HEK293T (cell line): ENCODE measurements at regions not wholly inside any gene's neighbourhood (a gene's known extent, or its start where the extent isn't known, plus 50 kb on each side); places are given as distances from the start of the nearest gene placed in this dataset.

Experiments used
- ARNT ChIP-seq: fragments of 450-650 bp; IDR thresholded peaks from 2 replicates; pipeline ENCODE4 v1.6.1; 2017; ENCODE audit warnings: mild to moderate bottlenecking
- BHLHE40 ChIP-seq: fragments of 450-650 bp; IDR thresholded peaks from 2 replicates; pipeline ENCODE4 v1.6.1; 2016; ENCODE audit warnings: mild to moderate bottlenecking, moderate library complexity, borderline replicate concordance
- ELF4 ChIP-seq: fragments of 450-650 bp; IDR thresholded peaks from 2 replicates; pipeline ENCODE4 v1.6.1; 2017; ENCODE audit warnings: antibody characterized with exemption
- FOXA1 ChIP-seq: fragments of 450-650 bp; IDR thresholded peaks from 2 replicates; pipeline ENCODE4 v1.6.1; 2016; ENCODE audit warnings: mild to moderate bottlenecking
- FOXK2 ChIP-seq: fragments of 450-650 bp; IDR thresholded peaks from 2 replicates; pipeline ENCODE4 v1.6.1; 2016; ENCODE audit warnings: mild to moderate bottlenecking
- L3MBTL2 ChIP-seq: fragments of 450-650 bp; conservative IDR thresholded peaks from 2 replicates; pipeline ENCODE4 v1.6.1; 2016; ENCODE audit warnings: mild to moderate bottlenecking
- LEF1 ChIP-seq: fragments of 450-650 bp; IDR thresholded peaks from 2 replicates; pipeline ENCODE4 v1.6.1; 2017; ENCODE audit warnings: mild to moderate bottlenecking, borderline replicate concordance
- NFRKB ChIP-seq: fragments of 450-650 bp; IDR thresholded peaks from 2 replicates; pipeline ENCODE4 v1.6.1; 2016; ENCODE audit warnings: mild to moderate bottlenecking, moderate library complexity
- SP1 ChIP-seq: fragments of 450-650 bp; IDR thresholded peaks from 2 replicates; pipeline ENCODE4 v1.6.1; 2017
- TARDBP ChIP-seq: fragments of 450-650 bp; IDR thresholded peaks from 2 replicates; pipeline ENCODE4 v1.6.1; 2016
- TF ChIP-seq, protein P1 (sequence below): fragments of 450-650 bp; IDR thresholded peaks from 2 replicates; pipeline ENCODE4 v1.6.1; 2016

DNA sequence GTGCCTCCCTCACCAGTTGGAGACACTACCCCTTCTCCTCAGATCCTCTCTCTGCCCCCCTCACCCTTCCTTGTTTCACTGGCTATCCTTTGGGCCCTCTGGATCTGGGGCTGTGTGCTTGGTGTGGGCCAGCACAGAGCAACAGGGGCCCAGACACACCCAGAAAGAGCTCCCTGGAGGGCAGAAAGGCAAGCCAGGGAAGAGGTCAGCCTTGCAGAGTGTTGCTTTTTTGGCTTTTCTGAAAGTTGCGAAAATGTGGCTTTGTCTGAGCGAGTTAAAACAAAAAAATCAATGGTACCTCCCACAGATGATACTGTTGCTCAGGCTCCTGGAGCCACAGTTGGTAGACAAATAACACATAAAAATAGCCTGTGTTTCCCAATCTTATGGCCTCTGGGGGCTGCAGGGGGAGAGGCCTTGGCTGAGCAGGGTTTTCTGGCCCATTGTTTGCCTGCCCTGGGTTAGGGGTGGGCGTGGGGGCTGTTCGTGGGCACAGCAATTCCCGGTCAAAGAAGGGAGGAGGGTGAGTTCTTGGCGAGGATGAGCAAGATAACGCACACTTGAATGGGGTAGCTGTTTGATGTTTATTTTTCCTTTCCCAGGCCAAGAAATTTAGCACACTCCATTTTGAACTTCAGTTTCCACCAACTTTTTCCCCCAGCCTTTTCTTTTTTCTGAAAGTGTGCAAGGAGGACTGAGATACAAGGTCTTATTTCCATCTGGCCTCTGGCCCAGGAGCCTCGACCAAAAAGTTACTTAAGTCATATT, 167.0 kb upstream of the HAAO start:
- no peak for TF ChIP-seq SP1
- TF ChIP-seq, protein P1, sequence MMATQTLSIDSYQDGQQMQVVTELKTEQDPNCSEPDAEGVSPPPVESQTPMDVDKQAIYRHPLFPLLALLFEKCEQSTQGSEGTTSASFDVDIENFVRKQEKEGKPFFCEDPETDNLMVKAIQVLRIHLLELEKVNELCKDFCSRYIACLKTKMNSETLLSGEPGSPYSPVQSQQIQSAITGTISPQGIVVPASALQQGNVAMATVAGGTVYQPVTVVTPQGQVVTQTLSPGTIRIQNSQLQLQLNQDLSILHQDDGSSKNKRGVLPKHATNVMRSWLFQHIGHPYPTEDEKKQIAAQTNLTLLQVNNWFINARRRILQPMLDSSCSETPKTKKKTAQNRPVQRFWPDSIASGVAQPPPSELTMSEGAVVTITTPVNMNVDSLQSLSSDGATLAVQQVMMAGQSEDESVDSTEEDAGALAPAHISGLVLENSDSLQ: no peak
- no peak for TF ChIP-seq ELF4
- TF ChIP-seq FOXA1: no peak
- TF ChIP-seq NFRKB: no peak
- TF ChIP-seq TARDBP: no peak
- no peak for TF ChIP-seq BHLHE40
- no peak for TF ChIP-seq LEF1
- TF ChIP-seq L3MBTL2: no peak
- TF ChIP-seq ARNT: no peak
- no peak for TF ChIP-seq FOXK2
